ENCODE measurements at regions not wholly inside any gene's neighbourhood (a gene's known extent, or its start where the extent isn't known, plus 50 kb on each side); places are given as distances from the start of the nearest gene placed in this dataset.
"Not testable (repeated sequence)": the region's sequence is repeated elsewhere in the genome, so short reads cannot be mapped to it uniquely, and the experiment has no call there.

- no peak for DNase-seq (ENCODE audit: low read depth)
Observed at GRCh38 chr10:118914629-118915028, 114.9 kb upstream of the NANOS1 start.

GRCh38 chr10:118915161-118915560, 114.4 kb upstream of the NANOS1 start:
- DNase-seq (ENCODE audit: low read depth): no peak

- DNase-seq (ENCODE audit: low read depth): no peak
Observed at GRCh38 chr10:118916777-118917176, 112.7 kb upstream of the NANOS1 start.

- no peak for DNase-seq (ENCODE audit: low read depth)
Observed at GRCh38 chr10:118917701-118918100, 111.8 kb upstream of the NANOS1 start.

GRCh38 chr10:118918116-118918515, 111.4 kb upstream of the NANOS1 start:
- no peak for DNase-seq (ENCODE audit: low read depth)

GRCh38 chr10:118918587-118918986, 110.9 kb upstream of the NANOS1 start:
- no peak for DNase-seq (ENCODE audit: low read depth)

GRCh38 chr10:118920206-118920605, 109.3 kb upstream of the NANOS1 start:
- DNase-seq (ENCODE audit: low read depth): no peak

- peak; percentile 21 for DNase-seq (ENCODE audit: low read depth)
Observed at GRCh38 chr10:118922226-118922625, 107.3 kb upstream of the NANOS1 start.

- no peak for DNase-seq (ENCODE audit: low read depth)
Observed at GRCh38 chr10:118922972-118923371, 106.5 kb upstream of the NANOS1 start.

GRCh38 chr10:118924493-118924892, 105.0 kb upstream of the NANOS1 start:
- DNase-seq (ENCODE audit: low read depth): no peak

GRCh38 chr10:118925404-118926071, 104.0 kb upstream of the NANOS1 start:
- DNase-seq (ENCODE audit: low read depth): no peak

GRCh38 chr10:118926072-118926417, 103.5 kb upstream of the NANOS1 start:
- DNase-seq (ENCODE audit: low read depth): no peak

- DNase-seq (ENCODE audit: low read depth): no peak
Observed at GRCh38 chr10:118926441-118926840, 103.1 kb upstream of the NANOS1 start.

GRCh38 chr10:118926903-118927302, 102.6 kb upstream of the NANOS1 start:
- no peak for DNase-seq (ENCODE audit: low read depth)

- no peak for DNase-seq (ENCODE audit: low read depth)
Observed at GRCh38 chr10:118927321-118927720, 102.2 kb upstream of the NANOS1 start.

GRCh38 chr10:118930614-118931013, 98.9 kb upstream of the NANOS1 start:
- DNase-seq (ENCODE audit: low read depth): no peak

GRCh38 chr10:118931436-118931835, 98.1 kb upstream of the NANOS1 start:
- DNase-seq (ENCODE audit: low read depth): no peak

- not testable (repeated sequence) for DNase-seq (ENCODE audit: low read depth)
Observed at GRCh38 chr10:118932154-118932553, 97.4 kb upstream of the NANOS1 start.

- no peak for DNase-seq (ENCODE audit: low read depth)
Observed at GRCh38 chr10:118937226-118937625, 92.3 kb upstream of the NANOS1 start.

- peak; percentile 33 for DNase-seq (ENCODE audit: low read depth)
Observed at GRCh38 chr10:118939211-118940007, 90.1 kb upstream of the NANOS1 start.

- DNase-seq (ENCODE audit: low read depth): no peak
Observed at GRCh38 chr10:118940386-118940785, 89.1 kb upstream of the NANOS1 start.

- DNase-seq (ENCODE audit: low read depth): no peak
Observed at GRCh38 chr10:118943253-118943652, 86.3 kb upstream of the NANOS1 start.

- DNase-seq (ENCODE audit: low read depth): no peak
Observed at GRCh38 chr10:118944959-118945633, 84.4 kb upstream of the NANOS1 start.

Data from RPMI7951 (cell line).